ENCODE measurements at regions not wholly inside any gene's neighbourhood (a gene's known extent, or its start where the extent isn't known, plus 50 kb on each side); places are given as distances from the start of the nearest gene placed in this dataset.

GRCh38 chr9:107989099-107989498, 499.5 kb upstream of the KLF4 start:
- in situ Hi-C loops (cut with MboI; ENCODE audit: low sequenced_read_pairs, unreplicated experiment): no loop called here
- DNase-seq (ENCODE audit: low spot score): no peak
- TF ChIP-seq CTCF (IDR thresholded peaks at IDR 0.05; ENCODE audit: borderline replicate concordance, control extremely low read depth, extremely low read depth, insufficient read depth, missing control alignments): no peak

- no peak for DNase-seq (ENCODE audit: low spot score)
- in situ Hi-C loops (cut with MboI; ENCODE audit: low sequenced_read_pairs, unreplicated experiment): no loop called here
- no peak for TF ChIP-seq CTCF (IDR thresholded peaks at IDR 0.05; ENCODE audit: borderline replicate concordance, control extremely low read depth, extremely low read depth, insufficient read depth, missing control alignments)
Measured at GRCh38 chr9:107984956-107985355, 495.4 kb upstream of the KLF4 start.

GRCh38 chr9:107983762-107984161, 494.2 kb upstream of the KLF4 start:
- in situ Hi-C loops (cut with MboI; ENCODE audit: low sequenced_read_pairs, unreplicated experiment): no loop called here

GRCh38 chr9:107983181-107983603, 493.6 kb upstream of the KLF4 start:
- no peak for TF ChIP-seq CTCF (IDR thresholded peaks at IDR 0.05; ENCODE audit: borderline replicate concordance, control extremely low read depth, extremely low read depth, insufficient read depth, missing control alignments)
- DNase-seq (ENCODE audit: low spot score): no peak

More at GRCh38 chr9:107983762-107984161, 494.2 kb upstream of the KLF4 start:
- TF ChIP-seq CTCF (IDR thresholded peaks at IDR 0.05; ENCODE audit: borderline replicate concordance, control extremely low read depth, extremely low read depth, insufficient read depth, missing control alignments): no peak
- DNase-seq (ENCODE audit: low spot score): no peak

GRCh38 chr9:107982745-107983144, 493.2 kb upstream of the KLF4 start:
- no peak for TF ChIP-seq CTCF (IDR thresholded peaks at IDR 0.05; ENCODE audit: borderline replicate concordance, control extremely low read depth, extremely low read depth, insufficient read depth, missing control alignments)
- no peak for DNase-seq (ENCODE audit: low spot score)
- in situ Hi-C loops (cut with MboI; ENCODE audit: low sequenced_read_pairs, unreplicated experiment): no loop called here

More at GRCh38 chr9:107983181-107983603, 493.6 kb upstream of the KLF4 start:
- in situ Hi-C loops (cut with MboI; ENCODE audit: low sequenced_read_pairs, unreplicated experiment): no loop called here

- TF ChIP-seq CTCF (IDR thresholded peaks at IDR 0.05; ENCODE audit: borderline replicate concordance, control extremely low read depth, extremely low read depth, insufficient read depth, missing control alignments): no peak
- in situ Hi-C loops (cut with MboI; ENCODE audit: low sequenced_read_pairs, unreplicated experiment): no loop called here
- DNase-seq (ENCODE audit: low spot score): no peak
Measured at GRCh38 chr9:107982001-107982400, 492.4 kb upstream of the KLF4 start.

GRCh38 chr9:107980984-107981383, 491.4 kb upstream of the KLF4 start:
- no peak for TF ChIP-seq CTCF (IDR thresholded peaks at IDR 0.05; ENCODE audit: borderline replicate concordance, control extremely low read depth, extremely low read depth, insufficient read depth, missing control alignments)
- DNase-seq (ENCODE audit: low spot score): no peak
- in situ Hi-C loops (cut with MboI; ENCODE audit: low sequenced_read_pairs, unreplicated experiment): no loop called here
